ENCODE measurements at regions not wholly inside any gene's neighbourhood (a gene's known extent, or its start where the extent isn't known, plus 50 kb on each side); places are given as distances from the start of the nearest gene placed in this dataset.

DNA sequence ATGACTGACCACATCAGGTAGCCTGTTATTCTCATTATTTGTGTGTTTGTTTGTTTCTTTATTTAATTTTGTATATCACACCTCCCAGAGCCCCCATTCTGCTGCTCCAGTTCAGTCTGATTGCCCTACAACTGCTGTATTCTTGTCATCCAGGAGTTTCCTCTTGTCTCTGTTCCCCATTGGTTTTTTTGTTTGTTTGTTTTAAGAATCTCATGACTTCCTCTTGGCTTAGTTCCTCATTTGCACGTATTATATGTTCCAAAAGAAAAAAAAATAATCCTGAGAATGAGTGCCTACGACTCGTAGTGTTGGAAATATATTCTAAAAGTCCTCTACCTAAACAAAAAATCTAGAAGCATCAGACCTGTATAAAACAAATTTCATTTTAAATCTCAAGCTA lies 142.3 kb upstream of the SLIT2 start:
- Histone ChIP-seq H2BK15ac (ENCODE audit: low read depth, poor library complexity, severe bottlenecking) (no peak overlapping the region), H4K91ac (ENCODE audit: low read length) (no peak overlapping the region), H2BK5ac (ENCODE audit: low read depth, low read length, poor library complexity, severe bottlenecking) (no peak overlapping the region), H2AK5ac (ENCODE audit: low read length, severe bottlenecking) (no peak overlapping the region), H3K27ac (ENCODE audit: low read length, poor library complexity, severe bottlenecking) (no peak overlapping the region), H3K4me3 (ENCODE audit: insufficient read depth in 1 of 2, low read depth in 1 of 2, low read length in 2 of 2) (no peak overlapping the region), H2BK12ac (ENCODE audit: low read length in 2 of 2) (no peak overlapping the region), H3K36me3 (ENCODE audit: control insufficient read depth in 1 of 2, insufficient read depth in 2 of 2, low read depth in 1 of 2, low read length in 2 of 2) (no peaks in the 10 kb centered on the region), H3K23ac (ENCODE audit: low read length in 2 of 2) (no peak overlapping the region), H3K14ac (ENCODE audit: low read length in 2 of 2) (no peak overlapping the region), H3K9ac (ENCODE audit: low read length) (no peak overlapping the region), H3K27me3 (ENCODE audit: control insufficient read depth in 1 of 2, insufficient read depth in 1 of 2, low read length in 2 of 2) (no peaks in the 10 kb centered on the region), H3K4me1 (ENCODE audit: control insufficient read depth, insufficient read depth, low read depth, low read length) (no peaks in the 10 kb centered on the region), H3K4me2 (ENCODE audit: low read length, poor library complexity, severe bottlenecking) (no peak overlapping the region), H4K8ac (ENCODE audit: low read length) (no peak overlapping the region), H3K4ac (ENCODE audit: low read depth in 1 of 2, low read length in 2 of 2) (no peak overlapping the region), H3K79me1 (replicated peaks; ENCODE audit: low read length, poor library complexity, severe bottlenecking) (no peaks in the 10 kb centered on the region), H3K18ac (ENCODE audit: low read depth in 1 of 2, low read length in 2 of 2) (no peak overlapping the region), H3K9me3 (ENCODE audit: control insufficient read depth, low read length) (no peaks in the 10 kb centered on the region), H2AFZ (ENCODE audit: low read depth, low read length) (no peak overlapping the region), H2BK120ac (ENCODE audit: low read depth, low read length) (no peak overlapping the region)
- DNase-seq = peak; percentile 17
- 73% methylated on average over 3 of the region's 3 CpGs for WGBS

GRCh38 chr4:20106921-20107320 lies 144.8 kb upstream of the SLIT2 start:
- Histone ChIP-seq H3K4me1 (ENCODE audit: control insufficient read depth, insufficient read depth, low read depth, low read length) (no peaks in the 10 kb centered on the region), H3K4me3 (ENCODE audit: insufficient read depth in 1 of 2, low read depth in 1 of 2, low read length in 2 of 2) (no peak overlapping the region), H3K14ac (ENCODE audit: low read length in 2 of 2) (no peak overlapping the region), H2BK15ac (ENCODE audit: low read depth, poor library complexity, severe bottlenecking) (no peak overlapping the region), H3K27ac (ENCODE audit: low read length, poor library complexity, severe bottlenecking) (no peak overlapping the region), H2BK5ac (ENCODE audit: low read depth, low read length, poor library complexity, severe bottlenecking) (no peak overlapping the region), H3K36me3 (ENCODE audit: control insufficient read depth in 1 of 2, insufficient read depth in 2 of 2, low read depth in 1 of 2, low read length in 2 of 2) (no peaks in the 10 kb centered on the region), H3K4ac (ENCODE audit: low read depth in 1 of 2, low read length in 2 of 2) (no peak overlapping the region), H4K91ac (ENCODE audit: low read length) (no peak overlapping the region), H3K18ac (ENCODE audit: low read depth in 1 of 2, low read length in 2 of 2) (no peak overlapping the region), H4K8ac (ENCODE audit: low read length) (no peak overlapping the region), H2AFZ (ENCODE audit: low read depth, low read length) (no peak overlapping the region), H2BK120ac (ENCODE audit: low read depth, low read length) (no peak overlapping the region), H3K27me3 (ENCODE audit: control insufficient read depth in 1 of 2, insufficient read depth in 1 of 2, low read length in 2 of 2) (no peaks in the 10 kb centered on the region), H3K23ac (ENCODE audit: low read length in 2 of 2) (no peak overlapping the region), H2AK5ac (ENCODE audit: low read length, severe bottlenecking) (no peak overlapping the region), H3K9me3 (ENCODE audit: control insufficient read depth, low read length) (no peaks in the 10 kb centered on the region), H3K9ac (ENCODE audit: low read length) (no peak overlapping the region), H3K79me1 (replicated peaks; ENCODE audit: low read length, poor library complexity, severe bottlenecking) (no peaks in the 10 kb centered on the region), H3K4me2 (ENCODE audit: low read length, poor library complexity, severe bottlenecking) (no peak overlapping the region), H2BK12ac (ENCODE audit: low read length in 2 of 2) (no peak overlapping the region)
- WGBS = 91% methylated on average over 2 of the region's 2 CpGs
- DNase-seq = no peak

DNA sequence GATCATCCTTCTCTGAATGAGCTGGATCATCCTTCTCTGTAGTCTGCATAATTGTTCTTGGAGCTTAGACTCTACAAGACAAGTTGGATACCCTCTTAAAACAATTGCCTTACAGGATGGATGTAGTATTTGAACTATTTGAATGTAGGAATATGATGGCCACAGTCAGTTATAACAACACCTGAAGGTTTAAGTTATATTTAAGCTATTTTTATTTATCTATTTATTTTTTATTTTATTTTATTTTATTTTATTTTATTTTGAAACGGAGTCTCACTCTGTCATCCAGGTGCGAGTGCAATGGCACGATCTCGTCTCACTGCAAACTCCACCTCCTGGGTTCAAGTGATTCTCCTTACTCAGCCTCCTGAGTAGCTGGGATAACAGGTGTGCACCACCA lies 149.9 kb upstream of the SLIT2 start:
- H2BK12ac ChIP-seq (ENCODE audit: low read length in 2 of 2) = no peak overlapping the region
- no peak overlapping the region for H3K14ac ChIP-seq (ENCODE audit: low read length in 2 of 2)
- DNase-seq = no peak
- no peak overlapping the region for H3K27ac ChIP-seq (ENCODE audit: low read length, poor library complexity, severe bottlenecking)
- no peak overlapping the region for H3K18ac ChIP-seq (ENCODE audit: low read depth in 1 of 2, low read length in 2 of 2)
- H3K23ac ChIP-seq (ENCODE audit: low read length in 2 of 2) = no peak overlapping the region
- WGBS = 95% methylated on average over 4 of the region's 4 CpGs
- H2BK15ac ChIP-seq (ENCODE audit: low read depth, poor library complexity, severe bottlenecking) = no peak overlapping the region
- no peaks in the 10 kb centered on the region for H3K27me3 ChIP-seq (ENCODE audit: control insufficient read depth in 1 of 2, insufficient read depth in 1 of 2, low read length in 2 of 2)
- H4K91ac ChIP-seq (ENCODE audit: low read length) = no peak overlapping the region
- H2BK120ac ChIP-seq (ENCODE audit: low read depth, low read length) = no peak overlapping the region
- H3K79me1 ChIP-seq (replicated peaks; ENCODE audit: low read length, poor library complexity, severe bottlenecking) = no peaks in the 10 kb centered on the region
- no peaks in the 10 kb centered on the region for H3K36me3 ChIP-seq (ENCODE audit: control insufficient read depth in 1 of 2, insufficient read depth in 2 of 2, low read depth in 1 of 2, low read length in 2 of 2)
- no peak overlapping the region for H2AFZ ChIP-seq (ENCODE audit: low read depth, low read length)
- H2BK5ac ChIP-seq (ENCODE audit: low read depth, low read length, poor library complexity, severe bottlenecking) = no peak overlapping the region
- H2AK5ac ChIP-seq (ENCODE audit: low read length, severe bottlenecking) = no peak overlapping the region
- no peak overlapping the region for H3K4me2 ChIP-seq (ENCODE audit: low read length, poor library complexity, severe bottlenecking)
- H3K9me3 ChIP-seq (ENCODE audit: control insufficient read depth, low read length) = no peaks in the 10 kb centered on the region
- no peak overlapping the region for H4K8ac ChIP-seq (ENCODE audit: low read length)
- H3K9ac ChIP-seq (ENCODE audit: low read length) = no peak overlapping the region
- H3K4ac ChIP-seq (ENCODE audit: low read depth in 1 of 2, low read length in 2 of 2) = no peak overlapping the region
- H3K4me3 ChIP-seq (ENCODE audit: insufficient read depth in 1 of 2, low read depth in 1 of 2, low read length in 2 of 2) = no peak overlapping the region
- H3K4me1 ChIP-seq (ENCODE audit: control insufficient read depth, insufficient read depth, low read depth, low read length) = no peaks in the 10 kb centered on the region

GRCh38 chr4:20096911-20097310 lies 154.8 kb upstream of the SLIT2 start:
- H2AFZ ChIP-seq (ENCODE audit: low read depth, low read length) = no peak overlapping the region
- 100% methylated on average over 1 of the region's 2 CpGs for WGBS
- no peak overlapping the region for H2BK15ac ChIP-seq (ENCODE audit: low read depth, poor library complexity, severe bottlenecking)
- no peak overlapping the region for H2BK5ac ChIP-seq (ENCODE audit: low read depth, low read length, poor library complexity, severe bottlenecking)
- H4K8ac ChIP-seq (ENCODE audit: low read length) = no peak overlapping the region
- no peaks in the 10 kb centered on the region for H3K36me3 ChIP-seq (ENCODE audit: control insufficient read depth in 1 of 2, insufficient read depth in 2 of 2, low read depth in 1 of 2, low read length in 2 of 2)
- no peak overlapping the region for H2AK5ac ChIP-seq (ENCODE audit: low read length, severe bottlenecking)
- H3K4me2 ChIP-seq (ENCODE audit: low read length, poor library complexity, severe bottlenecking) = no peak overlapping the region
- DNase-seq = no peak
- no peak overlapping the region for H3K23ac ChIP-seq (ENCODE audit: low read length in 2 of 2)
- no peak overlapping the region for H3K4me3 ChIP-seq (ENCODE audit: insufficient read depth in 1 of 2, low read depth in 1 of 2, low read length in 2 of 2)
- no peak overlapping the region for H3K27ac ChIP-seq (ENCODE audit: low read length, poor library complexity, severe bottlenecking)
- no peaks in the 10 kb centered on the region for H3K9me3 ChIP-seq (ENCODE audit: control insufficient read depth, low read length)
- H3K4me1 ChIP-seq (ENCODE audit: control insufficient read depth, insufficient read depth, low read depth, low read length) = no peaks in the 10 kb centered on the region
- H3K9ac ChIP-seq (ENCODE audit: low read length) = no peak overlapping the region
- H3K14ac ChIP-seq (ENCODE audit: low read length in 2 of 2) = no peak overlapping the region
- no peak overlapping the region for H2BK120ac ChIP-seq (ENCODE audit: low read depth, low read length)
- no peak overlapping the region for H3K4ac ChIP-seq (ENCODE audit: low read depth in 1 of 2, low read length in 2 of 2)
- no peak overlapping the region for H4K91ac ChIP-seq (ENCODE audit: low read length)
- no peak overlapping the region for H3K18ac ChIP-seq (ENCODE audit: low read depth in 1 of 2, low read length in 2 of 2)
- no peaks in the 10 kb centered on the region for H3K79me1 ChIP-seq (replicated peaks; ENCODE audit: low read length, poor library complexity, severe bottlenecking)
- no peaks in the 10 kb centered on the region for H3K27me3 ChIP-seq (ENCODE audit: control insufficient read depth in 1 of 2, insufficient read depth in 1 of 2, low read length in 2 of 2)
- no peak overlapping the region for H2BK12ac ChIP-seq (ENCODE audit: low read length in 2 of 2)

Data from mesenchymal stem cell (in vitro differentiated cells and primary cell).